Lung (tissue), 11 donors: ENCODE measurements at regions not wholly inside any gene's neighbourhood (a gene's known extent, or its start where the extent isn't known, plus 50 kb on each side); places are given as distances from the start of the nearest gene placed in this dataset.

Experiments
- ATAC-seq: fragments of 200-7000 bp; cut with Tn5 transposase; one replicate; pipeline ENCODE4 v1.9.1; 2020; ENCODE audit warnings: moderate number of reproducible peaks; ENCODE audit not compliant: insufficient read depth, low FRiP score
- DNase-seq, 3 donors: peaks; one replicate each; pipeline ENCODE4 v3.0.0-alpha.2; 2013 to 2017
- H3K27ac ChIP-seq, 2 donors: one replicate each; pipeline ENCODE4 v1.5.1; 2013; ENCODE audit warnings: mild to moderate bottlenecking in 2 of 2, moderate library complexity in 2 of 2, control low read depth in 1 of 2, inconsistent platforms in 1 of 2, low read depth in 1 of 2, low read length in 1 of 2
- H3K27me3 ChIP-seq, 3 donors: one replicate each; pipeline ENCODE4 v1.5.1; 2013; ENCODE audit warnings: low read length in 2 of 3; ENCODE audit not compliant: control insufficient read depth in 3 of 3, insufficient read depth in 3 of 3
- H3K36me3 ChIP-seq, 4 donors: one replicate each; pipeline ENCODE4 v1.5.1; 2013; ENCODE audit warnings: low read length in 4 of 4, mild to moderate bottlenecking in 1 of 4, moderate library complexity in 1 of 4; ENCODE audit not compliant: control insufficient read depth in 4 of 4, insufficient read depth in 4 of 4
- H3K4me1 ChIP-seq, 5 donors: one replicate each; pipeline ENCODE4 v1.5.1; 2013; ENCODE audit warnings: low read length in 5 of 5, mild to moderate bottlenecking in 2 of 5, moderate library complexity in 1 of 5; ENCODE audit not compliant: control insufficient read depth in 5 of 5, insufficient read depth in 5 of 5
- H3K4me3 ChIP-seq: one replicate; pipeline ENCODE4 v1.5.1; 2013; ENCODE audit warnings: mild to moderate bottlenecking, control low read depth, moderate library complexity
- H3K9ac ChIP-seq, 2 donors: one replicate each; pipeline ENCODE4 v1.5.1; 2013; ENCODE audit warnings: low read length in 2 of 2, control low read depth in 1 of 2; ENCODE audit not compliant: insufficient read depth in 1 of 2
- H3K9me3 ChIP-seq, 4 donors: one replicate each; pipeline ENCODE4 v1.5.1; 2013; ENCODE audit warnings: low read length in 3 of 4, mild to moderate bottlenecking in 1 of 4, moderate library complexity in 1 of 4; ENCODE audit not compliant: control insufficient read depth in 4 of 4, insufficient read depth in 3 of 4
- WGBS, 2 donors: extraction: QIAGEN DNeasy Blood & Tissue Kit; methylation state at CpG; one replicate each; pipeline ENCODE4 v1.1.7; 2013; 5-methylcytosine and 5-hydroxymethylcytosine counted together
- TF ChIP-seq, protein P1 (sequence below): IDR thresholded peaks from 2 replicates; pipeline ENCODE4 v1.5.1; 2012; ENCODE audit warnings: mild to moderate bottlenecking; ENCODE audit errors: control extremely low read depth, extremely low read depth
- donor health status: control.
- donor health status: control.
- donor health status: Bipolar disorder and iron deficiency.
- donor health status: healthy.
- donor health status: DM: yes; HTN: yes; CAD: no.

DNA sequence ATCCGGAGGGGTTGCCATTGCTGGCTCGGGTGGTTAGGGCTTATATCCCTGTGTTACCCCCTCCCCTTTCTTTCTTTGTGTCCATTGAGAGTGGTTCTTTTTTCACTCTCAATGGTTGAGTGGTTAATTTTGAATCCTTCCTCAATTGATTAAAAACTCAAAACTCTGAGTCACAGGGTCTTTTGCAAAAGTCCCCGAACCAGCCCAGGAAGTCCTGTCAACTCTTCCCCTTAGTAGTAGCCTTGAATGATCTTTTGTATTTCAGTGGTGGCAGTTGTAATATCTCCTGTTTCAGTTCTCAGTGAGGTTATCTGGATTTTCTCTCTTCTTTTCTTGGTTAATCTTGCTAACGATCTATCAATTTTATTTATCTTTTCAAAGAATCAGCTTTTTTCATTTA, 170.0 kb upstream of the GYPA start:
- DNase-seq (no peak), ATAC-seq (no peak)
- TF ChIP-seq, protein P1, sequence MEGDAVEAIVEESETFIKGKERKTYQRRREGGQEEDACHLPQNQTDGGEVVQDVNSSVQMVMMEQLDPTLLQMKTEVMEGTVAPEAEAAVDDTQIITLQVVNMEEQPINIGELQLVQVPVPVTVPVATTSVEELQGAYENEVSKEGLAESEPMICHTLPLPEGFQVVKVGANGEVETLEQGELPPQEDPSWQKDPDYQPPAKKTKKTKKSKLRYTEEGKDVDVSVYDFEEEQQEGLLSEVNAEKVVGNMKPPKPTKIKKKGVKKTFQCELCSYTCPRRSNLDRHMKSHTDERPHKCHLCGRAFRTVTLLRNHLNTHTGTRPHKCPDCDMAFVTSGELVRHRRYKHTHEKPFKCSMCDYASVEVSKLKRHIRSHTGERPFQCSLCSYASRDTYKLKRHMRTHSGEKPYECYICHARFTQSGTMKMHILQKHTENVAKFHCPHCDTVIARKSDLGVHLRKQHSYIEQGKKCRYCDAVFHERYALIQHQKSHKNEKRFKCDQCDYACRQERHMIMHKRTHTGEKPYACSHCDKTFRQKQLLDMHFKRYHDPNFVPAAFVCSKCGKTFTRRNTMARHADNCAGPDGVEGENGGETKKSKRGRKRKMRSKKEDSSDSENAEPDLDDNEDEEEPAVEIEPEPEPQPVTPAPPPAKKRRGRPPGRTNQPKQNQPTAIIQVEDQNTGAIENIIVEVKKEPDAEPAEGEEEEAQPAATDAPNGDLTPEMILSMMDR = no peak
- Histone ChIP-seq H3K9ac (no peak overlapping the region), H3K27ac (no peak overlapping the region), H3K4me3 (no peak overlapping the region), H3K4me1 (no peaks in the 10 kb centered on the region), H3K27me3 (no peaks in the 10 kb centered on the region), H3K9me3 (peaks cover 0 to 8% (median 4%) of the 10 kb centered on the region in 4 donors), H3K36me3 (no peaks in the 10 kb centered on the region)
- WGBS, 2 donors = 82 to 83% methylated on average over 4 of the region's 4 CpGs

DNA sequence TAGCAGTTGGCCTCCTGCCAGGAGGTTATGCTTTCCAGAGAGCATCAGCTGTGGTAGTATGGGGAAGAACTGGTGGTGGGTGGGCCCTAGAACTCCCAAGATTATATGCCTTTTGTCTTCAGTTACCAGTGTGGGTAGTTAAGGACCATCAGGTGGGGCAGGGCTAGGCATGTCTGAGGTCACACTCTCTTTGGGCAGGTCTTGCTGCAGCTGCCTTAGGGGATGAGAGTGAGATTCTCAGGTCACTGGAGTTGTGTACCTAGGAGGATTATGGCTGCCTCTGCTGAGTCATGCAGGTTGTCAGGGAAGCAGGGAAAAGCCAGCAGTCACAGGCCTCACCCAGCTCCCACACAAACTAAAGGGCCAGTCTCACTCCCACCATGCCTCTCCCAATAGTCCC, 172.9 kb upstream of the GYPA start:
- no peak for DNase-seq
- Histone ChIP-seq H3K27ac (no peak overlapping the region), H3K9ac (no peak overlapping the region), H3K9me3 (peaks cover 0 to 8% (median 4%) of the 10 kb centered on the region in 4 donors), H3K36me3 (no peaks in the 10 kb centered on the region), H3K27me3 (no peaks in the 10 kb centered on the region), H3K4me1 (no peaks in the 10 kb centered on the region), H3K4me3 (no peak overlapping the region)
- no peak for ATAC-seq
- TF ChIP-seq, protein P1 = no peak

DNA sequence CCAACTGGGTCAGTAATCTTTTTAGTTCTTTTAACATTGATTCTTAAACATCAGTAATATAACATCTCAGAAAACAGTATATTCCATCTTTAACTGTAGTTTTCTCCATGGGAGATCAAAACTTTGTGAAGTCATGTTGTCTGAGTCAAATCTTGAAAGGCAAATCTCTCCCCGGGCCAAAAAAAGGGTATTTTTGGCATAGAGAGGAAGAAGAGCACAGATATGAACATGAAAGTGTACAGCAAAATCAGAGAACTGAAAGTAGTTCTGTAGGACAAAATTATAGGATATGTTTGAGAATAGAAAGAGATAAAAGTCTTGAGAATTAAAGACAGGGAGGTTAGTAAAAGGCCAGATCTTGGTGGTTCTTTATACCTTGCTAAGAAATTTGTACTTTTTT, 176.4 kb upstream of the GYPA start:
- H3K9me3 ChIP-seq = peaks cover 0 to 8% (median 4%) of the 10 kb centered on the region in 4 donors
- no peaks in the 10 kb centered on the region for H3K4me1 ChIP-seq
- ATAC-seq (no peak), DNase-seq (no peak)
- H3K27ac ChIP-seq = no peak overlapping the region
- WGBS, 2 donors = 60 to 66% methylated on average over 1 of the region's 1 CpG
- no peak overlapping the region for H3K9ac ChIP-seq
- no peaks in the 10 kb centered on the region for H3K27me3 ChIP-seq
- no peak overlapping the region for H3K4me3 ChIP-seq
- H3K36me3 ChIP-seq = no peaks in the 10 kb centered on the region
- TF ChIP-seq, protein P1 = no peak

DNA sequence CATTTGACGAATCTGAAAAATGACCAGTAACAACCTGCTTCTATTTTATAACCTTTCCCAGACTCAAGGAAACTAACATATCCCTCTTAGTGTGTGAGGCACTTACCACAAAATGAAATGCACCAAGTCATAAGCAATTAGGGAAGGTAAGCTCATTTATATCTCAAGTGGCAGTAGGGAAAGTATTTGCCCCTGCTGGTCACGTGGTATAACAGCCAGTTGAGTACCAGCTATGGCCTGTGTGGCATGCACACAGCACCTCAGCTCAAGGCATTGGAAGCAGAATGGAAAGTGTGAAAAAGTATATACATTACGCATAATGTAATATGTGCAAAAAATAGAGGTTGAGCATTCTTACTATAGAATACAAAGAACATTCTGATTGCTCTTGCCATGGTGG, 178.3 kb upstream of the GYPA start:
- Histone ChIP-seq H3K36me3 (no peaks in the 10 kb centered on the region), H3K27me3 (no peaks in the 10 kb centered on the region), H3K4me3 (no peak overlapping the region), H3K4me1 (no peaks in the 10 kb centered on the region), H3K27ac (no peak overlapping the region), H3K9me3 (peaks cover 0 to 3% (median under 1%) of the 10 kb centered on the region in 4 donors), H3K9ac (no peak overlapping the region)
- DNase-seq (no peak), ATAC-seq (no peak)
- TF ChIP-seq, protein P1 = no peak
- WGBS, 2 donors = 60 to 61% methylated on average over 3 of the region's 3 CpGs
